ENCODE measurements at regions not wholly inside any gene's neighbourhood (a gene's known extent, or its start where the extent isn't known, plus 50 kb on each side); places are given as distances from the start of the nearest gene placed in this dataset.

- ChIA-PET CTCF (no interaction called here), POLR2A (no interaction called here)
- TF ChIP-seq CTCF (IDR thresholded peaks at IDR 0.05; ENCODE audit: control extremely low read depth, extremely low read depth, low read depth, missing control alignments): no peak
- no peak for DNase-seq (ENCODE audit: extremely low spot score)
These were observed 1076.7 kb downstream of the BCL11B start for GRCh38 chr14:98195256-98195655.

GRCh38 chr14:98197933-98198332 lies 1074.1 kb downstream of the BCL11B start:
- CTCF ChIA-PET: interaction anchor here (1.5 kb wide), 1 partner anchor 11 kb away, joined by 3 read pairs; no protein-coding TSS in a partner anchor
- TF ChIP-seq CTCF (IDR thresholded peaks at IDR 0.05; ENCODE audit: control extremely low read depth, extremely low read depth, low read depth, missing control alignments): no peak
- no peak for DNase-seq (ENCODE audit: extremely low spot score)
- POLR2A ChIA-PET: no interaction called here

- ChIA-PET POLR2A (no interaction called here), CTCF (no interaction called here)
- TF ChIP-seq CTCF (IDR thresholded peaks at IDR 0.05; ENCODE audit: control extremely low read depth, extremely low read depth, low read depth, missing control alignments): no peak
- DNase-seq (ENCODE audit: extremely low spot score): peak; percentile 13
These were observed 1073.6 kb downstream of the BCL11B start for GRCh38 chr14:98198385-98198784.

- ChIA-PET CTCF (no interaction called here), POLR2A (no interaction called here)
- TF ChIP-seq CTCF (IDR thresholded peaks at IDR 0.05; ENCODE audit: control extremely low read depth, extremely low read depth, low read depth, missing control alignments): no peak
- DNase-seq (ENCODE audit: extremely low spot score): no peak
These were observed 1071.4 kb downstream of the BCL11B start for GRCh38 chr14:98200601-98201000.

GRCh38 chr14:98203421-98203820 lies 1068.6 kb downstream of the BCL11B start:
- ChIA-PET POLR2A (no interaction called here), CTCF (interaction anchor here (0.9 to 1.4 kb wide), 2 partner anchors 10 to 20 kb away, joined by 3 read pairs; no protein-coding TSS in a partner anchor)
- DNase-seq (ENCODE audit: extremely low spot score): no peak
- no peak for TF ChIP-seq CTCF (IDR thresholded peaks at IDR 0.05; ENCODE audit: control extremely low read depth, extremely low read depth, low read depth, missing control alignments)

- ChIA-PET CTCF (interaction anchor here (0.9 kb wide), 1 partner anchor 19 kb away, joined by 3 read pairs; no protein-coding TSS in a partner anchor), POLR2A (no interaction called here)
- no peak for DNase-seq (ENCODE audit: extremely low spot score)
- TF ChIP-seq CTCF (IDR thresholded peaks at IDR 0.05; ENCODE audit: control extremely low read depth, extremely low read depth, low read depth, missing control alignments): no peak
These were observed 1067.9 kb downstream of the BCL11B start for GRCh38 chr14:98204139-98204538.

GRCh38 chr14:98207415-98207814 lies 1064.6 kb downstream of the BCL11B start:
- no peak for DNase-seq (ENCODE audit: extremely low spot score)
- CTCF ChIA-PET: no interaction called here
- POLR2A ChIA-PET: no interaction called here
- TF ChIP-seq CTCF (IDR thresholded peaks at IDR 0.05; ENCODE audit: control extremely low read depth, extremely low read depth, low read depth, missing control alignments): no peak
